Activated effector memory CD4-positive, alpha-beta T cell treated with Interleukin-2 at 50 U/mL for 16 hours (primary cell): ENCODE measurements at regions not wholly inside any gene's neighbourhood (a gene's known extent, or its start where the extent isn't known, plus 50 kb on each side); places are given as distances from the start of the nearest gene placed in this dataset.

Source experiments
- DNase-seq: peaks from one replicate; pipeline ENCODE4 v3.0.0-alpha.2; 2020

DNA sequence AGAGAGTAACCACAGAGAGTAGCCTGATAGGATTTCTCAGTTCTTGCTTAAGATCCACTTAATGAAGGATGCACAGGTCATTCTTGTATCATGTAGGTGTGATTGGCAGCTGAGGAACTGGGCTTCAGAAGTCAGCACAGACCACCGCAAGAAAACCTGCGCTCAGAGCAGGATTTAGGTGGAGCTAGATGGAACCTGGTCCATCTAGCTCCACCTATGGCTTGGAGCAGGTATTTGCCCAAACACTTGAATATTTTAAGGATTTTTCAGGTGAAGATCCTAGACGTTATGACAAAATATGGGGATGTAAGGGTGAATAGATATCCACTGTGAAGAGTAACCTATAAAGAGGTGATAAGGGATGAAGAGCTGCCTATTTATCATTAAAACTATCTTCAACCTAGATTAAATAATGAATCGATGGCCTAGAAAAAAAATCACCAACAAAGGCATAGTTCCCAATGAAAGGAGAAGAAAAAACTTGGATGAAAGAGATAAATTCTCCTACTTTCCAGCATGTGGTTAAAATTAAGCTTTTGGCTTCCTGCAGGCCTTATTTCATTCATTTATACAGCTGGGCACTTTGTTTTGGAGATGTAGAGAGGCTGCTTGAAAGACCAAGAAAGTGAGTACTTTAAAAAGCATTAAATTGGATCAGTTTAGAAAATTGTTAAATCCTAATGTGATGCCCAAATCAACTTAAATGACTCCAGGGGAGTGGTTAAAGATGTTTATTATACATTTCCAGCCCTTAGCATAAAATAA is 778.4 kb upstream of the GJE1 start:
- no peak for DNase-seq

DNA sequence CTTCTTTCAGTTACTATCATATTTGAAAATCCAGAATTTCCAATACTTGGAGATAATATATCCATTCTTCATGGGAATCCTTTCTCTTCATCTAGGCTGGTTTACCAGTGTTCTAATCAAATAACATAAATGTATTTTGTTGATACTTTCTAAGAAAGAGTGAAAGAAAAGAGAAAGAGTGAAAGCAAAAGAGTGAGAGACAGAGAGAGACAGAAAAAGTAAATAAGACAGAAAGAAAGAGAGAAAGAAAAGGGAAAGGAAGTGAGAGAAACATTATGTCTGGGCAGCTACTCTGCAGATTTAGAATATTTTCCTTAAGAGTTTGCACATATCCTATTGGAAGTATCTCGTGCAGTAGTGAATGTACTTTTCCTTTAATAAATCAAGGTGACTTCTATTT is 781.0 kb upstream of the GJE1 start:
- DNase-seq, result no peak

DNA sequence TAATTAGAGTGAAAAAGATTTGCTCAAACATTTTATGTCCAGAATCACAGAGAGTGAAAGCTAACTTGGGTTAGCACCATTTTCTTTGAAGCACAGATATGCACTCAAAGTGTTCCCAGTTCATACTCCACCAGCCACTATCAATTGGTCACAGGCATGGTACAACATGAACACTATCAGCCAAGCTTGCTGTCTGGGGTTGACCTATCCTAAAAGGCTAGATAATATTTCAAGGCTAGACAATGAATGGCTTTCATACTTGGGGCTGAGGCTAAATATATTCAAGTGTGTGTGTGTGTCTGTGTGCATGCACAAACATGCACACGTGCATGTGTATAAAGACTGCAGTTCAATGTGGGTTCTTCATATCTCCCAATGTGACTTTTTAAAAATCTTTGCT is 783.0 kb upstream of the GJE1 start:
- DNase-seq, result no peak

DNA sequence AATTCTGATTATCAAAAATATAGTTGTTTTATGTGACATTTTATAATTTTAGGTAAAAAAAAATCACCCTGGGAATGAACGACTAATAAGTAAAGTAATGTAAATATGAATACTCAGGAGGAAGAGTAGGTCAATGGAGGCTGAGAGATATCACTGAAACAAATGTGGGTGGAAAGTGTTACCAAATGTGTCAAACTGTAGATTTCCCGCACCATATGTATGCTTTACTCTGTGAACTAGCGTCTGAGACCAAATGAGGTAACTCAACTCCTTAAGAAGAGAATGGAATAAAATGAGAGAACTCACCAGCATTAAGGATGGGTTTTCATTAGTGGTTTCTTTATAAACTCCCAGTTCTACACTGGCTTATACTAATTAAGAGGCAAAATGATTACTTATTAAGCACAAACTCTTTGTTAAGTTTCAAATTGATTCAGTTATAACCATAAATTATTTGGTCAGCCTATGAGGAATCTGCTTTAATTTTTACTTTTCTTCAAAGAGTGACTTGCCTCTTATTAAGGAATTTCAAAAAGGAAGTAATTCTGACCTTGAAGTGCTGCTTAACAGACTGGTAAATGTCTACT is 784.7 kb upstream of the GJE1 start:
- DNase-seq, result no peak

DNA sequence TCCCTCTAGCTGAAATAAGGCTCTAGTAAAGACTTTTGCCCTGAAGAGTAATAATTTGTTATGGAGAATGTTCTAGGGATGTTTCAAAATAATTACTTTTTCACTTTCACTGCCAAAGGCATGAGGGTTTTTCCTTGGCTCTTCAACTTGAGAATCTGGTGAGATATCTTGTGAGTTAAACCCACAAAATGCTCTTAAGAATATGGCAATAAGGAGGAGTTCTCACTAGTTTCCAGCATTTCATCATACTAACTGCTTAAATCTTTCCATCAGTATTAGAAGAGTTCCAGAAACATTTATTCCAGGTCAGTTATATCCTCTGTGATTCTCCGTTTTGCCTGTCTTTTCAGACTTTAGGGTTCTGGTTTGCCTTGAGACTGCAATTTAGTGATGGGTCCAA is 785.6 kb upstream of the GJE1 start:
- DNase-seq, result no peak

DNA sequence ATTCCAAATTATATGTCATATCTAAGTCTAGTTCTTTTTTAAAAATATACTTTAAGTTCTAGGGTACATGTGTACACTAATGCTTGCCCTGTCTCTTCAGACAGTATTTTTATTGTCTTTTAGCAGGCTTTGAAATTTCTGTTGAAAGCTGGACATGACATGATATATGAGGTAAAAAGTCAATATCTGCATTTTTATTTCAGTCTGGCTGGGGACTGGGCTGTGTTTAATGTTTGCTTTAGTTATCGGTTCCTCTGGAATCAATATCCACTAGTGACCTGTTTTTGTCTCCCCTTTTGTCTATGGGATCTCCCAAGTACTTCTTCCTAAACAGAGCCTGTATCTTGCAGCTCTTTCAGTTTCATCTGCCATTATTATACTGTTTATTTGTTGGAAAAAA is 786.2 kb upstream of the GJE1 start:
- DNase-seq, result no peak

DNA sequence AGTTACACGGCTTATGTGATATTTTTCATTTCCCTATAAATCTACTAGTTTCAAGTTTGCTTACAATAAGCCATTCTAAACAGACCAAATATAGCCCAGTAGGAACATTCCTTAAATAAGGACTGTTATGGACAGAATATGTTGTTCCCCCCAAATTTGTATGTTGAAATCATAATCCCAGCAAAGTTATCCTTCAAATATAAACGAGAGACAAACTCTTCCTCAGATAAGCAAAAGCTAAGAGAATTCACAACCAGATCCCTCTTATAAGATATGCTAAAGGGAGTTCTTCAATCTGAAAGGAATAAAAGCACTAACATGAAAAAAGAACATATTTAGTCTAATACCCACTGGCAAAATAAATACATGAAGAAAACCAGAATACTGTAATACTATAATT is 795.5 kb upstream of the GJE1 start:
- no peak for DNase-seq

DNA sequence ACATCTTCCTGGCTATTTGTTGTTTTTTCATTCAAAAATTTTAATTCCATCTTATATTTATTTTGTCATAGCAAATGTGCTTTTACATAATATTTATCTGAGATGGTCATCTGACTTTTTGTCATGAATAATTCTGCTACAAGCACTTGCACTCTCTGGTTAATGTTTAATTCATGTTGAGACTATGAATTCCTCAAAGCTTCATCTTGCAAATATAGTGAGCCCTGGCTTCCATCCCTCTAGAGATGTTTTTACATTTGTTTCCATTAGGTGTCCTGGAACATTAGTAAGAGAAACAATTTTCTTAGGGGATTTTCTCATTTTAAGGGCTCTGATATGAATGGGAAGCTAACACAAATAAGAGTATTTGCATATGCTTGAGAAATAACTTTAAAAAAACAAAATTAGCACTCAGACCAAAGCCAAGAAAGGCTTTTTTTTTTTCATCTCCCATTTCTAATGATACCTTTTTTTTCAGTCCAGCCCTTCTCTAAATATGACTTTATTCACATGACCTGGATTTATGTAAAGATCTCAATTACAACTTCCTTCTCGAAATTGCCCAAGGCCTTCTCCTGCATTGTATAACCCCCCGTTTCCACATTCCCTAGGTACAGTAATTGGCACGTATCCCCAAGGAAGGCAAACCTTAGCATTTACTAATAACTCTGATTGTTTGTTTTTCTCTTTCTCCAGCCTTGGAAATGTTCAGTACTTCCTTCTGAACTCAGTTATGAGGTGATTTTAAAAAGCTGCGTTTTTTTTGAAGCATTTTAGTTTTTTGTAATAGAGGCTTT is 797.0 kb upstream of the GJE1 start:
- DNase-seq, result no peak

DNA sequence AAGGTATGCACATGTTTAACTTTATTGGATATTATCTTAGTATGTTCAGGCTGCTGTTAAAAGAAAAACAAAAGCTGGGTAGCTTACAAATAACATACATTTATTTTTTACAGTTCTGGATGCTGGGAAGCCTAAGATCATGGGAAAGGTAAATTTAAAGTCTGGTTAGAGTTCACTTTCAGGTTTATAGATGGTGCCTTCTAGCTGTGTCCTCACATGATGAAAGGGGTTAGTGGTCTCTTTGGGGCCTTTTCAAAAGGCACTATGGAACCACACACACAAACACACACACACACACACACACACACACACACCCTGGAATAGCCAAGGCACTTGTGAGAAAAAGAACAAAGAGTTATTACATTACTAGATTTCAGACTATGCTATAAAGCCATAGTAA is 805.8 kb upstream of the GJE1 start:
- DNase-seq, result no peak

DNA sequence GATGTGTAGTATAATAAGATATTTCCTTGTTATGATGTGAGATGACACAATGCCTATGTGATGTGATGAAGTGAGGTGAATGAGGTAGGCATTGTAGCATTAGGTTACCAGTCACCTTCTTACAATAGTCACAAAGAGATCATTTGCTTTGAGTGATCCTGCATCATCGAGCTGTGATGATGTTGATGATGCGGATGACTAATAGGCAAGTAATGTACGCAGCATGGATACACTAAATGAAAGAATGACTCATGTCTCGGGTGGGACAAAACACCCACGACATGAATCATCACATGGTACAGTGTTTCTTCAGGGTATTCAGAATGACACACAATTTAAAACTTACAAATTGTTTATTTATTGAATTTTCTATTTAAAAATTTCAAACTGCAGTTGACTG is 806.3 kb upstream of the GJE1 start:
- DNase-seq, result no peak

DNA sequence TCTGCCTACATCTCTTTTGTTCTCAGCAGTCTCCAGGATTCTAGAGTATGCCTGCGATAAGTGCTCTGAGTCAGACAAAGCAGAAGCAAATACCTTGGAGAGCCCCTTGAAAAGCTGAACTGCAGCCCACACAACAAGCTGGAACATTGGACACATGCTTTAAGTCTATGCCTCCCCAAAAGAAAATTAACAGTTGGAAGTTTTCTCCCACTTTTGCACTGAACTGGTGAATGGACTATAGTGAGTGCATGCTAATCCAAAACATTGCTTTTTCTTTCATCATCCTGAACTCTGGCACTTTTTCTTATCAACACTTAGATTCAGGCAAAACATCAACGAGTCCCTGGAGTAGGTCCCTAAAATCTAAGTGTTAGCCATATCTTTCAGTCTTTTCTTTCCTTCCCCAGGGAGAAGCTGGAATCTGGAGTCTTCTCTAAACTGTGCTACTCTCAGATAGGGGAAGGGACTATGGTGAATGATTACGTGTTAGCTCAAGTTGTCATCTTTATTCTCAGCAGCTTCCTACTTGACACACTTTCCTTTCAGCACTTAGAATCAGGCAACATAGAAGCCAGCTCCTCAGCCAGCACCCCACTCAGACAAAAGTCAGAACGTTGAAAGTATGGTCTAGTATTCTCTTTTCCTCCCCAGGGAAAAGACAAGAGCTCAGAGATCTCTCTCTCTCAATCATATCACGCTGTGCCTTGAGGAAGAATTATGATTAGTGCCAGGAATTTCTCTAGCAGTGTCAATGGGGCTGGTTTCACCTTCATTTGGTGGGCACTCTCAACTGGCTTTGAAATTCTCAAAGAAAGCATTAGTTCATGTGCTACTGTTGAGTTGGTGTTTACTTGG is 811.0 kb upstream of the GJE1 start:
- DNase-seq, result no peak

DNA sequence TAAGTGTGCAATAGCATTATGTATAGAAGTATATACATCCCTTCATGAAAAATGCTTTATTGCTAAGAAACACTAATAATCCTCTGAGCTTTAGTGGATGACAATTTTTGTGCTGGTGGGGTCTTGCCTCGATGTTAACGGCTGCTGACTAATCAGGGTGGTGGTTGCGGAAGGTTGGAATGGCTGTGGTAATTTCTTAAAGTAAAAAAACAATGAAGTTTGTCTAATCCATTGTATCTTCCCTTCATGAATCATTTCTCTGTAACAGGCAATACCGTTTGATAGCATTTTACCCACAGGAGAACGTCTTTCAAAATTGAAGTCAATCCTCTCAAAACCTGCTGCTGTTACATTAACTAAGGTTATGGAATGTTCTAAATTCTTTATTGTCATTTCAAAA is 816.5 kb upstream of the GJE1 start:
- no peak for DNase-seq

DNA sequence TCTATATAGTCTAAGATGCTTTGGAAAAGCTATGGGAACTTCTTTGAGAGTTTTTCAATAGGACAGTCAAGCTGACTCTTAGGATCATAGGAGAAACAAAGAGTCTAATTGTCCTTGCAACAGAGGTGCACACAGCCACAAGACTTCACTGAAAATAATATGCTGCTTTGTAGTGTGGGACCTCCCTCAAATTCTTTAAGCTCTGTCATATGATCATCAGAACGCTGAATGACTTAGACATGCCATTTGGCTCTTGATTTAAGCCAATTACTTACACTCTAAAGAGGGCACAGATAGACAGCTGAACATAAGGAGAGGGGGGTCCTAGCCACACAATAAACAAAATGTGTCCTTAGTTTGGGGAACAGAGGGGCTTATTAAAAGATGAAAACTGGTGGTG is 818.7 kb upstream of the GJE1 start:
- no peak for DNase-seq

DNA sequence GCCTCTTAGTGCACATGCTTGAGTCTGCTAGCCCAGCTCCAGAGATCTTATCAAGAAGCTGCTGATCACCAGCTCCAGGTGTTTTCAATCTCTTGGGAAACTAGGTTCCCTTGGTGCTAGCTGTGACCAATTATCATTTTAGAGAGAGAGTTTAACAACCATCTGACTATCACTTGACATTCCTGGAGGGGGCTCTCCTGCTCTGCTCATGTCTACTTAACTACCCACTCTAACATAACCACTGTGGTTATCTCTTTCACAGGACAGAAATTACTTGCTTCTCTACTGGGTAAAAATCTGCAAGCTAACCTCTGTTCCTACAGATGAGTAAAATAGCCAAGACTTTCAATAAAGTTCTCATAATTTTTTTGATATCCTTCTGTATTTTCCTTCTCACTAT is 823.4 kb upstream of the GJE1 start:
- no peak for DNase-seq

DNA sequence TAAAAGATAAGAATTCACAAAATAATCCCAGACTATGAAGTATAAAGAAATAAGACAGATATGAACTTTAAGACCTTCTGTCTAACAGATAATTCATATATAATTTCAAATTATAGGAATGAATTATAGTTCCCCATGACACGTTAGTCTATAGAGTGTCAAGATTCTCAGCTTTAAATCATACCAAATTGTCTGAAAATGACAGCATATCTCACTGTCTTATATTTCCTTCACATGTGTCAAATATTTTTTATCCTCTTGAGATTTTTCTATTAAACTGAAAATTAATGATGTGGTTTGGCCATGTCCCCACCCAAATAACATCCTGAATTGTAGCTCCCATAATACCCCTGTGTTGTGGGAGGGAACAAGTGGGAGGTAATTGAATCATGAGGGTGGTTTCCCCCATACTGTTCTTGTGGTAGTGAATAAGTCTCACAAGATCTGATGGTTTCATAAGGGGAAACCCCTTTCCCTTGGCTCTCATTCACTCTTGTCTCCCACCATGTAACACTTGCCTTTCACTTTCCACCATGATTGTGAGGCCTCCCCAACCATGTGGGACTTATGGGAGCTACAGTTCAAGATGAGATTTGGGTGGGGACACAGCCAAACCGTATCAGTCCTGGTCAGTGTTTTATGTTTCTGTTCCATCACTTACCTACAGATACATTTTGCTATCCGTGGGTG is 825.3 kb upstream of the GJE1 start:
- no peak for DNase-seq

DNA sequence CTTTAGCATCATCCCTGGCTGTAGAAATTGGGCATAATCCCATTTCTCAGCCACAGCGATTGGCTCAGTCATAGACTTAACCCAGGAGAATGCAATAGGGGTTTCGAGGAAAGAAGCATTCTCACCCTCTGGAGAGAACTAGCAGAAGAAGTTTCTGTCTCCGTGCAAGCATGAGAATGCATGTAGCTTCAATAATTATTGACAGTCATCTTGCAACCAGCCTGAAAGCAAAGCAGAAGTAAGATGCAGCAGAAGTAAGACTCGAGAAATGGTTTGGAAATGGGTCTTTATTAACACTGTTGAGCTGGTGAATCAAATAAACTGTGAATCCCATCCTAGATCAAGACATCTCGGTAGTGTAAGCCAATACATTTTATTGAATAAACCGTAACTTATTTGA is 828.8 kb upstream of the GJE1 start:
- DNase-seq, result no peak

DNA sequence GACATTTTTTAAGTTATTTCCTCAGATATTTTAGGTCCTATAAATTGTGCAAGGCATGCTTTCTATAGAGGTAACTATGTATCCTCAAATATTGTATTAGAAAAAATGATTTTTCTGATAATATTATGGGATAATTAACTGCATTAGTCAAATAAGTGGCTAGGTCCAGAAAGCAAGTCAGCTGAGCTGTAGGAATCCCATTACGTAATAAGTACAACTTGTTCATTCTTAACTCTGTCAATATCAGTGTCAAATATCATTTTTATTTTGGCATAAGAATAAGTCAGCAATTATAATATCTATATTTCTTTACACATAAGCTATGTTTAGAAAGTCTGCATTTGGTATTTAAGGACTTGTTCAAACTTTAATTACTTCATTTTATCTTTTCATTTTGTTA is 830.9 kb upstream of the GJE1 start:
- DNase-seq, result no peak

DNA sequence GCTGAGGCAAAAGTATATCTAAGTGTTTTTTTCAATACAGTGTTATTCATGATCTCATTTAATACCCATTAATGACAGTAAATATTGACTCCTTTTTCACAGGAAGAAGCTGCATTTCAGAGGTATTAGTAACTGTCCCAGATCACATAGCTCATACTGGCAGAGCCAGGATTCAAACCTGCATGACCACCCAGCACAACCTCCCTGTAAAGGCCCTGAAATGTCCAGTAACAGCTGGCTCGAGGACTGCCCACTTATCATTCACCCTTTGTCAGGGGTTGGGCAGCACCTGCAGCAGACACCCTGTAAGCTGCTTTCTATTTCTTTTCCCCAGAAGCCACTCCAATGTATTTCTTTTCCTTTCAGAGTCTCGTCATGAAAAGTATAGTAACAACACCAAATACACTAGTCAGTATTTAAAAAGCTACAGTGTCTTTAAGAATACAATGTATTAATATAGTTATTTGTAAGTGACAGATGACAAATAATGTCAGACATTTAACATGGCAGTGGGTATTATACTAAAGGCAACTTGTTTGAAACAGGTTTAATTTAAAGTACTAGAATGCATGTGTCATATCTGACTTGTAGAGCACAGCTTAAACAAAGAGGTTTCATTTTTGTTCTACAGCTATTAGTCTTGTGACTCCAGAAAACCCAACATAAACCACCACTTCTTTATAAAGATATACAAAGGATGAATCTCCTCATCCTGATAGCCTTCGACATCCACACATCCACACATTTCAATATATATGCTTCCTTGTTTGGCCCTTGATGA is 841.6 kb upstream of the GJE1 start:
- no peak for DNase-seq

DNA sequence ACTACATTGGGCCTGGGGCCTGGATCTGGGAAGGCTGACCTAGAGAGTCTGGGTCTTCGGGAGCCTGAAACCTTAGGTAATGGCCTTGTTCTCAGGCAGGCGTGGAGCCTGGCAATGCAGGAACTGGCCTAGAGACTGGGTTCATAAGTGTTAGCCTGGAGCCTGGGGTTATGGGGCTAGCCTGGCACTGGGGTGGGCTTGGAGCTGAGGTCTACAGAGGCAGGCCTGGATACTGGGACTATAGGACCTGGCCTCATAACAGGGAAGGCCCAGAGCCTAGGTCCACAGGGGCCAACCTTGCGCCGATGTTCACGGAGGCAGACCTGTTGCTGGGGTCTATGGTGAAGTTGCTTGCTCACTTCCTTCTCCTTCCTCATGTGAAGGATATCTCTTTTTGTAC is 843.8 kb upstream of the GJE1 start:
- DNase-seq, result no peak

DNA sequence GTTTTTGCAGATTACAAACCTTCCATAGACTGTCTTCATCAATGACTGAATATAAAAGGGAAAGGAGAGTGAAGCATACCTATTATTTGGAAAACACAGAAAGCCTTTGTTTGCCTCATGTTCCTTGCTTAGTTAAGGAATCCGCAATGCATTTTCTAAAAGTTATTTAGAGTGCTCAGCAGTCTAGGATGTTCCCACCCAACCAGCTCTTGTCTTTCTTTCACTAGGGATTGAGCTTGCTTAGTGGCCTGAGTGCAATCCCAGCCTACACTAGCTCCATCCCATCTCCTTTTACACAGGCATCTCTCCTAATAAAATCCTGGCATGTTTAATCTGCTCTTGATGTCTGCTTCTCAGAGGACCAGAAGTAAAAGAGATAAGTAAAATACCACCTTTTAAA is 850.5 kb upstream of the GJE1 start:
- DNase-seq, result no peak

DNA sequence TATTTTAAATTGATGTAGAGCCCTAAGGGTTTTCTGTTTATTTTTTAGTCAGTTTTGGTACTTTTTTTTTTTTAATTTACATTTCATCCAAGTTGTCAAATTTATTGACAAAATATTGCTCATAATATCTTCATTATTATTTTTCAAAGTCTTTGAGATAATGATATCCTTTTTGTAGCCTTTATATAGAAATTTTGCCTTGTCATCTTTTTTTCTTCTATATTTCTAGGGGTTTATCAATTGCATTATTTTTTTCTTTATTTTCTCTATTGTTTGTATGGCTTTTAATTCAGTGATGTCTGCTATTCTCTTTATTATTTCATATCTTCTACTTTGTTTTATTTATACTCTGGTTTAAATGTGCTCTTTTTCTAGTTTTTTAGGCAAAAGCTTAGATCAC is 863.0 kb upstream of the GJE1 start:
- DNase-seq, result no peak

DNA sequence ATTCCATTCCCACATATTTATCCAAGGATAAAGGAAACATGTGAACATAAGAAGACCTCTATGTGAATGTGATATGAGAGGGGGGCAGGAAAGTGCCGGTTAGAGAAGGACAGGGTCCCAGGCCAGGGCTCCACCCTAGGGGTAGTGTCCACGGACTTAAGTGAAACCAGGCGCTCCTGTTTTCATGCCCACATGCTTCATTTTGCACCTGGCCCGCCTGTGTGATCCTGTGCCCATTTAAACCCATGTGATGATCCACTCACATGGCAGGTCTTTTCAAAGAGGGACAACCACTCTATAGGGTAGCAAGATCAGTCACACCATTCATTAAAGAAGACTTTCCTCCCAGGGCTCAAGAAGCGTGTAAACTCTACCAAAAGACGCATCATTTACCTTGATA is 865.3 kb upstream of the GJE1 start:
- no peak for DNase-seq
